Body of pancreas (tissue), 4 donors: ENCODE measurements at regions not wholly inside any gene's neighbourhood (a gene's known extent, or its start where the extent isn't known, plus 50 kb on each side); places are given as distances from the start of the nearest gene placed in this dataset.

Experiments used
- CTCF ChIP-seq, 7 experiments: fragments of 450-650 bp in 4 of 7; fragments of 200-600 bp in 3 of 7; sonication (generic) in 3 of 7; IDR thresholded peaks; one replicate each; pipeline ENCODE4 v1.5.1; 2016 to 2019; ENCODE audit warnings: antibody characterized with exemption in 7 of 7
- POLR2A ChIP-seq, 3 donors: fragments of 450-650 bp; IDR thresholded peaks; one replicate each; pipeline ENCODE4 v1.6.1; 2016; ENCODE audit warnings: antibody characterized with exemption in 3 of 3, mild to moderate bottlenecking in 2 of 3

- TF ChIP-seq CTCF (IDR thresholded peaks at IDR 0.05) = no peak
- TF ChIP-seq POLR2A (IDR thresholded peaks at IDR 0.05) = no peak
Measured at GRCh38 chr5:74419468-74419867, 221.1 kb downstream of the ENC1 start.
